GM18508 (cell line): ENCODE measurements at regions not wholly inside any gene's neighbourhood (a gene's known extent, or its start where the extent isn't known, plus 50 kb on each side); places are given as distances from the start of the nearest gene placed in this dataset.
"Not testable (repeated sequence)": the region's sequence is repeated elsewhere in the genome, so short reads cannot be mapped to it uniquely, and the experiment has no call there.

Experiments used
- ATAC-seq: cut with Tn5 transposase; IDR thresholded peaks from one replicate; pipeline ENCODE4 v1.9.1; 2021; ENCODE audit warnings: moderate number of reproducible peaks; ENCODE audit not compliant: insufficient read depth, unreplicated experiment

- ATAC-seq: no peak
Measured at GRCh38 chr20:54920491-54920890, 445.1 kb downstream of the DOK5 start.

- not testable (repeated sequence) for ATAC-seq
Measured at GRCh38 chr20:54918993-54919392, 443.6 kb downstream of the DOK5 start.

- ATAC-seq: no peak
Measured at GRCh38 chr20:54914995-54915394, 439.6 kb downstream of the DOK5 start.

GRCh38 chr20:54909702-54910101 lies 434.3 kb downstream of the DOK5 start:
- ATAC-seq: no peak

- ATAC-seq: not testable (repeated sequence)
Measured at GRCh38 chr20:54906134-54906533, 430.7 kb downstream of the DOK5 start.

GRCh38 chr20:54897787-54898186 lies 422.4 kb downstream of the DOK5 start:
- ATAC-seq: no peak

- no peak for ATAC-seq
Measured at GRCh38 chr20:54891907-54892306, 416.5 kb downstream of the DOK5 start.

GRCh38 chr20:54879393-54879792 lies 404.0 kb downstream of the DOK5 start:
- no peak for ATAC-seq

- no peak for ATAC-seq
Measured at GRCh38 chr20:54875307-54875706, 399.9 kb downstream of the DOK5 start.

- ATAC-seq: no peak
Measured at GRCh38 chr20:54874718-54875117, 399.3 kb downstream of the DOK5 start.

- ATAC-seq: no peak
Measured at GRCh38 chr20:54872440-54872839, 397.0 kb downstream of the DOK5 start.

GRCh38 chr20:54869765-54870164 lies 394.4 kb downstream of the DOK5 start:
- no peak for ATAC-seq

- no peak for ATAC-seq
Measured at GRCh38 chr20:54865273-54865672, 389.9 kb downstream of the DOK5 start.

GRCh38 chr20:54860716-54861115 lies 385.3 kb downstream of the DOK5 start:
- no peak for ATAC-seq

- no peak for ATAC-seq
Measured at GRCh38 chr20:54856202-54856601, 380.8 kb downstream of the DOK5 start.

GRCh38 chr20:54849741-54850140 lies 374.3 kb downstream of the DOK5 start:
- ATAC-seq: no peak

GRCh38 chr20:54848984-54849538 lies 373.7 kb downstream of the DOK5 start:
- ATAC-seq: no peak

- ATAC-seq: no peak
Measured at GRCh38 chr20:54848262-54848661, 372.9 kb downstream of the DOK5 start.

GRCh38 chr20:54846948-54847347 lies 371.6 kb downstream of the DOK5 start:
- ATAC-seq: no peak

- ATAC-seq: no peak
Measured at GRCh38 chr20:54844346-54844745, 369.0 kb downstream of the DOK5 start.

- ATAC-seq: no peak
Measured at GRCh38 chr20:54843865-54844264, 368.5 kb downstream of the DOK5 start.

GRCh38 chr20:54843431-54843830 lies 368.0 kb downstream of the DOK5 start:
- ATAC-seq: no peak

- ATAC-seq: no peak
Measured at GRCh38 chr20:54839224-54839623, 363.8 kb downstream of the DOK5 start.
